ENCODE measurements at regions not wholly inside any gene's neighbourhood (a gene's known extent, or its start where the extent isn't known, plus 50 kb on each side); places are given as distances from the start of the nearest gene placed in this dataset.

GRCh38 chr11:15815246-15816195 lies 540.8 kb downstream of the SOX6 start:
- TF ChIP-seq CTCF (IDR thresholded peaks at IDR 0.05; ENCODE audit: low read depth, low read length), result no peak
- no peak for TF ChIP-seq EZH2phosphoT487 (IDR thresholded peaks at IDR 0.05; ENCODE audit: low read depth)
